H1 (cell line): ENCODE measurements at regions not wholly inside any gene's neighbourhood (a gene's known extent, or its start where the extent isn't known, plus 50 kb on each side); places are given as distances from the start of the nearest gene placed in this dataset.

Source experiments
- CTCF ChIA-PET: fragments of 300-600 bp; sonication (Branson Sonifier 250); formaldehyde crosslinking; loops from one replicate; lab custom pipeline; 2021; ENCODE audit not compliant: partially characterized antibody; lab: Charles Lee
- POLR2A ChIA-PET: fragments of 300-600 bp; sonication (Branson Sonifier 250); formaldehyde crosslinking; loops from one replicate; lab custom pipeline; 2021; ENCODE audit warnings: inconsistent platforms; ENCODE audit not compliant: partially characterized antibody; lab: Charles Lee
- DNase-seq, 2 experiments: peaks; one replicate each; pipeline versions ENCODE4 v3.0.0 to v3.0.0-alpha.2; 2010 to 2022; ENCODE audit warnings: low spot score in 2 of 2, low read depth in 1 of 2, mixed read lengths in 1 of 2
- FAIRE-seq: peaks from 2 replicates; lab custom pipeline; 2011; peaks lifted over from hg19 to GRCh38; lab: Jason Lieb, UNC
- H2AFZ ChIP-seq: 2 replicates; pipeline ENCODE4 v1.8.1; 2012; ENCODE audit warnings: low read length, inconsistent platforms
- H2AK5ac ChIP-seq: 2 replicates; pipeline ENCODE4 v1.6.1; 2013; ENCODE audit warnings: low read depth, low read length
- H2BK120ac ChIP-seq: replicated peaks from 2 replicates; pipeline ENCODE3; 2013; ENCODE audit warnings: low read depth, low read length, inconsistent platforms
- H2BK12ac ChIP-seq: 2 replicates; pipeline ENCODE4 v1.6.1; 2013; ENCODE audit warnings: low read depth, low read length
- H2BK15ac ChIP-seq: 2 replicates; pipeline ENCODE4 v1.6.1; 2013; ENCODE audit warnings: low read length
- H2BK20ac ChIP-seq: 2 replicates; pipeline ENCODE4 v1.6.1; 2013; ENCODE audit warnings: low read length
- H2BK5ac ChIP-seq: 2 replicates; pipeline ENCODE4 v1.6.1; 2013; ENCODE audit warnings: low read depth, low read length
- H3K14ac ChIP-seq: 2 replicates; pipeline ENCODE4 v1.6.1; 2013; ENCODE audit warnings: inconsistent platforms; ENCODE audit not compliant: insufficient read length
- H3K18ac ChIP-seq: 2 replicates; pipeline ENCODE4 v1.6.1; 2013; ENCODE audit warnings: low read length; ENCODE audit errors: extremely low read depth
- H3K23ac ChIP-seq: 2 replicates; pipeline ENCODE4 v1.6.1; 2013; ENCODE audit warnings: inconsistent platforms; ENCODE audit not compliant: insufficient read length
- H3K23me2 ChIP-seq: 2 replicates; pipeline ENCODE4 v1.6.1; 2013; ENCODE audit warnings: low read depth, low read length
- H3K27ac ChIP-seq: 2 replicates; pipeline ENCODE4 v1.6.1; 2011; ENCODE audit warnings: low read depth, low read length, inconsistent platforms
- H3K27me3 ChIP-seq, 4 experiments: replicated peaks in 1 of 4; 1 replicate in 1 of 4; 2 replicates in 3 of 4; pipeline versions ENCODE4 v1.6.1 to v1.8.1; 2011 to 2013; ENCODE audit warnings: low read length in 3 of 4, mild to moderate bottlenecking in 3 of 4, inconsistent platforms in 2 of 4, mixed read lengths in 2 of 4, moderate library complexity in 1 of 4; ENCODE audit not compliant: control insufficient read depth in 3 of 4, insufficient read depth in 3 of 4; ENCODE audit errors: extremely low read depth in 1 of 4
- H3K36me3 ChIP-seq, 4 experiments: 2 replicates each; pipeline versions ENCODE4 v1.6.1 to v1.8.1; 2011 to 2013; ENCODE audit warnings: mild to moderate bottlenecking in 4 of 4, low read length in 3 of 4, moderate library complexity in 2 of 4, control low read depth in 1 of 4, inconsistent platforms in 1 of 4; ENCODE audit not compliant: insufficient read depth in 4 of 4, control insufficient read depth in 2 of 4
- H3K4ac ChIP-seq: replicated peaks from 2 replicates; pipeline ENCODE3; 2013; ENCODE audit warnings: low read length, low read depth, mixed read lengths, inconsistent platforms; ENCODE audit not compliant: insufficient read length
- H3K4me1 ChIP-seq, 4 experiments: replicated peaks in 1 of 4; 1 replicate in 1 of 4; 2 replicates in 3 of 4; pipeline versions ENCODE4 v1.6.1 to v1.8.1; 2011 to 2013; ENCODE audit warnings: low read length in 3 of 4, inconsistent platforms in 2 of 4, mixed read lengths in 1 of 4; ENCODE audit not compliant: insufficient read depth in 4 of 4, control insufficient read depth in 3 of 4
- H3K4me2 ChIP-seq, 2 experiments: 2 replicates each; pipeline versions ENCODE4 v1.6.1 to v1.8.1; 2011 to 2013; ENCODE audit warnings: low read depth in 2 of 2, low read length in 2 of 2, control low read depth in 1 of 2, inconsistent platforms in 1 of 2, mild to moderate bottlenecking in 1 of 2; ENCODE audit not compliant: insufficient read depth in 1 of 2
- H3K4me3 ChIP-seq, 4 experiments: fragments of 200-600, 300-600 bp in 1 of 4; sonication (generic), shearing (Covaris generic), sonication (Bioruptor Twin) in 1 of 4; 2 replicates each; pipeline versions ENCODE4 v1.5.1 to v1.8.1; 2011 to 2016; ENCODE audit warnings: low read length in 4 of 4, low read depth in 3 of 4, control low read depth in 2 of 4, inconsistent platforms in 2 of 4, mild to moderate bottlenecking in 2 of 4, mixed read lengths in 1 of 4, moderate library complexity in 1 of 4; ENCODE audit not compliant: insufficient read depth in 2 of 4; ENCODE audit errors: extremely low read depth in 1 of 4
- H3K56ac ChIP-seq: replicated peaks from 2 replicates; pipeline ENCODE3; 2013; ENCODE audit warnings: low read depth, mild to moderate bottlenecking, mixed read lengths, low read length, inconsistent platforms; ENCODE audit not compliant: insufficient read length
- H3K79me1 ChIP-seq: 2 replicates; pipeline ENCODE4 v1.6.1; 2013; ENCODE audit warnings: low read depth, low read length, control low read depth
- H3K79me2 ChIP-seq, 2 experiments: 2 replicates each; pipeline versions ENCODE4 v1.6.1 to v1.8.1; 2012 to 2013; ENCODE audit warnings: low read length in 2 of 2, mild to moderate bottlenecking in 2 of 2, inconsistent platforms in 1 of 2; ENCODE audit not compliant: insufficient read depth in 2 of 2, control insufficient read depth in 1 of 2
- H3K9ac ChIP-seq, 4 experiments: replicated peaks in 1 of 4; 1 replicate in 1 of 4; 2 replicates in 3 of 4; pipeline versions ENCODE4 v1.6.1 to v1.8.1; 2011 to 2013; ENCODE audit warnings: low read depth in 3 of 4, low read length in 3 of 4, control low read depth in 2 of 4, mild to moderate bottlenecking in 2 of 4, moderate library complexity in 2 of 4, inconsistent platforms in 1 of 4; ENCODE audit errors: extremely low read depth in 1 of 4
- H3K9me3 ChIP-seq, 2 experiments: 2 replicates each; pipeline versions ENCODE4 v1.6.1 to v1.8.1; 2012 to 2013; ENCODE audit warnings: mild to moderate bottlenecking in 2 of 2, moderate library complexity in 2 of 2, control low read depth in 1 of 2, inconsistent platforms in 1 of 2, low read depth in 1 of 2, low read length in 1 of 2, mixed read lengths in 1 of 2; ENCODE audit not compliant: insufficient read depth in 2 of 2
- H4K20me1 ChIP-seq, 2 experiments: replicated peaks in 1 of 2; 2 replicates each; pipeline versions ENCODE3 to v1.8.1; 2011 to 2013; ENCODE audit warnings: inconsistent platforms in 2 of 2, low read length in 2 of 2, mild to moderate bottlenecking in 1 of 2; ENCODE audit not compliant: insufficient read depth in 2 of 2, control insufficient read depth in 1 of 2
- H4K5ac ChIP-seq: 2 replicates; pipeline ENCODE4 v1.6.1; 2013; ENCODE audit warnings: low read length, low read depth, mixed read lengths, inconsistent platforms; ENCODE audit not compliant: insufficient read length
- H4K8ac ChIP-seq: 2 replicates; pipeline ENCODE4 v1.8.0; 2013; ENCODE audit warnings: mild to moderate bottlenecking, moderate library complexity, low read length, inconsistent platforms; ENCODE audit not compliant: insufficient read depth; ENCODE audit errors: extremely low read depth
- H4K91ac ChIP-seq: replicated peaks from 2 replicates; pipeline ENCODE3; 2013; ENCODE audit warnings: low read length, mixed read lengths, inconsistent platforms; ENCODE audit not compliant: insufficient read length
- E2F6 ChIP-seq: IDR thresholded peaks from 2 replicates; pipeline ENCODE4 v1.6.1; 2012; ENCODE audit warnings: inconsistent platforms
- EZH2 ChIP-seq: fragments of 200-600 bp; sonication (generic); IDR thresholded peaks from 2 replicates; pipeline ENCODE4 v1.7.1; 2012; ENCODE audit warnings: low read depth, mild to moderate bottlenecking, moderate library complexity, low read length, inconsistent platforms; ENCODE audit not compliant: severe bottlenecking
- GTF2F1 ChIP-seq: IDR thresholded peaks from 2 replicates; pipeline ENCODE4 v1.6.1; 2012; ENCODE audit warnings: low read depth, low read length, improper control_type of control experiment, borderline replicate concordance
- TCF12 ChIP-seq: IDR thresholded peaks from 2 replicates; pipeline ENCODE4 v1.6.1; 2011; ENCODE audit warnings: low read depth, mild to moderate bottlenecking, low read length
- WGBS, 2 experiments: shearing (Covaris generic) in 1 of 2; methylation state at CpG; one replicate each; pipeline versions ENCODE4 v1.1.6 to v1.1.7; 2013 to 2015; ENCODE audit warnings: low lambda C conversion rate in 2 of 2, mixed read lengths in 2 of 2, inconsistent platforms in 1 of 2, low coverage in 1 of 2, missing lambda C conversion rate in 1 of 2; ENCODE audit not compliant: insufficient replicate concordance in 2 of 2, insufficient coverage in 1 of 2, insufficient read length in 1 of 2; ENCODE audit errors: extremely low coverage in 1 of 2, missing lambda C conversion rate in 1 of 2; 5-methylcytosine and 5-hydroxymethylcytosine counted together

DNA sequence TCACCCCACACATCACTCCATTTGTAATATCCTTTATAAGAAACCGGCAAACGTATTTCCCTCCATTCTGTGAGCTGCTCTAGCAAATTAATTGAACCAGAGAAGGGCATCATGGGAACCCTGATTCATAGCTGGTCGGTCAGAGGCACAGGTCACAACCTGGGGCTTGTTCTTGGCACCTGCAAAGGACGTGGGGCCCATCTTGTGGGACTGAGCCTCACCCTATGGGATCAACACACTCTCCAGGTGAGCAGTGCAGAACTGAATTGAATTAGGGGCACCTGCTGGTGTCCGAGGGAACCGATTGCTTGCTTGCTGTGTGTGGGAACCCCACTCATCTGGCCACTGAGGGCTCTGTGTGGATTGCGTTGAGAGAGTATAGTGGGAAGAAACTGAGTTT lies 145.3 kb downstream of the CTTN start:
- Histone ChIP-seq H3K23me2 (no peaks in the 10 kb centered on the region), H3K56ac (no peak overlapping the region), H3K27ac (no peak overlapping the region), H3K9ac (no peak overlapping the region), H3K4me3 (no peak overlapping the region), H4K20me1 (peaks cover 4 to 8% of the 10 kb centered on the region in 2 experiments), H3K14ac (no peak overlapping the region), H4K8ac (no peak overlapping the region), H4K5ac (no peak overlapping the region), H2BK12ac (no peak overlapping the region), H2BK15ac (no peak overlapping the region)
- FAIRE-seq, result no peak
- WGBS, 2 experiments, result 88% methylated on average over 7 of the region's 7 CpGs; no CpG with 5 or more reads in 1 of the 2 experiments
- POLR2A ChIA-PET, result interaction anchor here (0.8 kb wide), 1 partner anchor 90 kb away, joined by 3 read pairs; no protein-coding TSS in a partner anchor
- TF ChIP-seq EZH2, result no peak
- no peak for TF ChIP-seq GTF2F1
- no peak for TF ChIP-seq E2F6
- no peak for TF ChIP-seq TCF12
- TF ChIP-seq, all 59 proteins: peak for 0
- Histone ChIP-seq H3K79me2 (no peaks in the 10 kb centered on the region), H2AK5ac (no peak overlapping the region), H3K23ac (no peak overlapping the region), H3K18ac (no peak overlapping the region), H3K79me1 (peaks cover 6% of the 10 kb centered on the region; the same call in 1 of the 2 replicates), H4K91ac (no peak overlapping the region), H3K4ac (no peak overlapping the region), H2AFZ (no peak overlapping the region), H2BK120ac (no peak overlapping the region), H2BK5ac (no peak overlapping the region), H3K9me3 (no peaks in the 10 kb centered on the region; a peak in 1 of 4 replicates), H3K36me3 (no peaks in the 10 kb centered on the region), H3K4me1 (peaks cover 0 to 19% (median 15%) of the 10 kb centered on the region in 4 experiments; a peak in 6 of 7 replicates), H3K27me3 (no peaks in the 10 kb centered on the region), H2BK20ac (no peak overlapping the region), H3K4me2 (no peak overlapping the region)
- no peak for DNase-seq
- CTCF ChIA-PET, result interaction anchor here (0.6 to 0.7 kb wide), 2 partner anchors 111 to 253 kb away, joined by 3 to 4 read pairs; no protein-coding TSS in a partner anchor
